Activated T-cell treated with anti-CD3 and anti-CD28 coated beads, Interleukin-2, amount 50 U/mL, for 4 hours (primary cell): ENCODE measurements at regions not wholly inside any gene's neighbourhood (a gene's known extent, or its start where the extent isn't known, plus 50 kb on each side); places are given as distances from the start of the nearest gene placed in this dataset.

ENCODE experiments used
- ATAC-seq, 2 donors: fragments of 200-7000 bp; cut with Tn5 transposase; one replicate each; pipeline ENCODE4 v1.10.0; 2021
- DNase-seq: peaks from one replicate; pipeline ENCODE4 v3.0.0-alpha.2; 2020
- H3K27me3 Mint-ChIP-seq: one replicate; pipeline ENCODE4 v1.8.0; 2021; ENCODE audit warnings: low read depth, mixed read lengths
- H3K36me3 Mint-ChIP-seq: one replicate; pipeline ENCODE4 v1.8.0; 2022; ENCODE audit warnings: mixed read lengths; ENCODE audit not compliant: insufficient read depth
- H3K4me1 Mint-ChIP-seq: one replicate; pipeline ENCODE4 v1.8.0; 2021; ENCODE audit warnings: low read depth, mixed read lengths
- H3K4me3 Mint-ChIP-seq: one replicate; pipeline ENCODE4 v1.8.0; 2021; ENCODE audit warnings: mild to moderate bottlenecking, moderate library complexity, mixed read lengths
- H3K9me3 Mint-ChIP-seq: one replicate; pipeline ENCODE4 v1.8.0; 2021; ENCODE audit warnings: mixed read lengths

DNA sequence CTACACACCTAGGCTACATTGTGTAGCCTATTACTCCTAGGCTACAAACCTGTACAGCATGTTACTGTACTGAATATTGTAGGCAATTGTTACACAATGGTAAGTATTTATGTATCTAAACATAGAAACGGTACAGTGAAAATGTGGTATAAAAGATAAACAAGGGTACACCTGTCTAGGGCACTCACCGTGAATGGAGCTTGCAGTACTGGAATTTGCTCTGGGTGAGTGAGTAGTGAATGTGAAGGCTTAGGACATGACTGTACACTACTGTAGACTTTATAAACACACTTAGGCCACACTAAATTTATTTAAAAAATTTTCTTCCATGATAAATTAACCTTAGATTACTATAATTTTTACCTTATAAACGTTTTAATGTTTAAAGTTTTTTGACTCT, 171.7 kb upstream of the NCAM1 start:
- no peak for DNase-seq
- H3K9me3 Mint-ChIP-seq: no peaks in the 10 kb centered on the region
- no peak for ATAC-seq
- H3K4me1 Mint-ChIP-seq: peaks cover 6% of the 10 kb centered on the region
- H3K4me3 Mint-ChIP-seq: no peak overlapping the region
- peaks cover 7% of the 10 kb centered on the region for H3K27me3 Mint-ChIP-seq
- no peaks in the 10 kb centered on the region for H3K36me3 Mint-ChIP-seq

DNA sequence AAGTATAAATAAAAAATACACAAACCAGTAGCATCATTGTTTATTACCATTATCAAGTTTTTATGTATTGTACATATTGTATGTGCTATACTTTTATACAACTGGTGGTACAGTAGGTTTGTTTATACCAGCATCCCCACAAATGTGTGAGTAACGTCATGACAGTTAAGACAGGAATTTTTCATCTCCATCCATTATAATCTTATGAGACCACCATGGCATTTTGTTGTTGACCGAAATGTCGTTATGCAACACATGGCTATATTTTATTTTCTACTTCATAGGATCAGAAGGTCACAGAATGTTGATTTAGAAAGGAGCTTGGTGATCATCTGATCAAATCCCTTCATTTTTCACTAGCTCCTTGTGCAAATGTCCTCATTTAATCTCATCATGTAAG, 170.9 kb upstream of the NCAM1 start:
- peaks cover 5% of the 10 kb centered on the region for H3K27me3 Mint-ChIP-seq
- H3K4me3 Mint-ChIP-seq: no peak overlapping the region
- peaks cover 6% of the 10 kb centered on the region for H3K4me1 Mint-ChIP-seq
- H3K9me3 Mint-ChIP-seq: no peaks in the 10 kb centered on the region
- ATAC-seq: no peak
- no peak for DNase-seq
- H3K36me3 Mint-ChIP-seq: no peaks in the 10 kb centered on the region

DNA sequence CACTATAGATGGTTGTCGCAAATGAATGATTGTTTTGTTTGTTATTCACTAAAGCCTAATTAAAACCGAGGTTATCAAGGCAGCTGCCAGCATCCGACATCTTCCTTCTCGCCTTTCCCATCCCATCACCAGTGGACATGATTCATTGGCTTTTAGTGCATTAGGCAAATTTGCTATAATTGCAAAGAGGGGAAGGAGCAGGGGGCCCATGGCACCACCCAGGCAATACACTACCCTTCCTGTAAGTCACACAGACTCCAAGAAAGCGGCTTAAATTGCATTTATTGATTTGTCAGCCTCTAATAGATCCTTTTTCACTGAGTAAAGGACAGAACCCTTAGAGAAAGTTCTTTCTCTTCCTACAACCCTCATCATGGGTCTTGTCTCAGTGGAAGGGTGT, 169.2 kb upstream of the NCAM1 start:
- Mint-ChIP-seq H3K9me3 (no peaks in the 10 kb centered on the region), H3K4me1 (peaks cover 6% of the 10 kb centered on the region), H3K4me3 (no peak overlapping the region), H3K27me3 (no peaks in the 10 kb centered on the region), H3K36me3 (no peaks in the 10 kb centered on the region)
- DNase-seq (no peak), ATAC-seq (no peak)

DNA sequence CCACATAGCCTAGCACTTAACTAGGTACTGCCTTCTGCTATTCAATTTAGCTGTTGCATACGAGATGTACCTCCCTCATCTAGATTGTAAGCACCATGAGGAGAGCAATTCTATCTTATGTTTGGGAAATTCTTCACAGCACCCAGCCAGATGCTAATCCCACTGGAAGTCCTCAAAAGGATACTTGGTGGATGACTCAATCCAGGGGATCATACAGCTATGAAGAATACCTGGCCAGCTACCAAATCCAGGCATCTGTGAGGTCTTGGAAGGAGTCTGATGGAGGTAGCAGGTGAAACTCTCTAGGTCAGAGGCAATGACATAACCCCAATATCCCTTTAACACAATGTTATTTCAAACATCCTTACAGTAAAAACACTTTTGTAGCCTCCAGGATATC, 167.8 kb upstream of the NCAM1 start:
- DNase-seq: no peak
- H3K9me3 Mint-ChIP-seq: no peaks in the 10 kb centered on the region
- ATAC-seq: no peak

DNA sequence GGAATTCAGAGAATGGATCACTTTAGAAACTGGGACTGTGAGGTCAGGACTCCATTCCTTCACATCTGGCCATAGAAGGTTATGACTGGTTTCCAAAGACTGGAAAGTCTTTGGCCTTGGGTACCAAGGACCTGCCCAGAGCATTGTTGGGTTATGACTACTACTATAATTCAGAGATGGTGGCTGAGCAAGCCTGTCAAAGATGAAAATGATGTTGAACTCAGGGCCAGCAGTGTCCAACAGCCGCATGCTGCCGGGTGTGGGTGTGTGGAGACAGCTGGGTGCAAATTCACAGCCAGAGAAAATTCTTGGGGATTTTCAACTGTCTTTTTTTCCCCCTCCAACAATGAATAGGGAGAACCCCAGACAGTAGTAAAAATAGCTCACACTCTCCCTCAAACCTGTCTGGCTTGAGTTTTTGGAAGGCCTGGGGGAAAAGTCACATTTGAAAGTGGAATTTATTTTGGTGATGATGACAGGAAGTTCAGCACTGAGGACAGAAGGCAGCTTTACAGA, 166.8 kb upstream of the NCAM1 start:
- ATAC-seq (no peak), DNase-seq (no peak)
- H3K4me1 Mint-ChIP-seq: peaks cover 6% of the 10 kb centered on the region
- no peaks in the 10 kb centered on the region for H3K27me3 Mint-ChIP-seq
- H3K9me3 Mint-ChIP-seq: no peaks in the 10 kb centered on the region
- H3K4me3 Mint-ChIP-seq: no peak overlapping the region
- no peaks in the 10 kb centered on the region for H3K36me3 Mint-ChIP-seq

More for the DNA sequence above, 167.8 kb upstream of the NCAM1 start:
- no peaks in the 10 kb centered on the region for H3K36me3 Mint-ChIP-seq
- H3K4me3 Mint-ChIP-seq: no peak overlapping the region
- no peaks in the 10 kb centered on the region for H3K27me3 Mint-ChIP-seq
- peaks cover 6% of the 10 kb centered on the region for H3K4me1 Mint-ChIP-seq

DNA sequence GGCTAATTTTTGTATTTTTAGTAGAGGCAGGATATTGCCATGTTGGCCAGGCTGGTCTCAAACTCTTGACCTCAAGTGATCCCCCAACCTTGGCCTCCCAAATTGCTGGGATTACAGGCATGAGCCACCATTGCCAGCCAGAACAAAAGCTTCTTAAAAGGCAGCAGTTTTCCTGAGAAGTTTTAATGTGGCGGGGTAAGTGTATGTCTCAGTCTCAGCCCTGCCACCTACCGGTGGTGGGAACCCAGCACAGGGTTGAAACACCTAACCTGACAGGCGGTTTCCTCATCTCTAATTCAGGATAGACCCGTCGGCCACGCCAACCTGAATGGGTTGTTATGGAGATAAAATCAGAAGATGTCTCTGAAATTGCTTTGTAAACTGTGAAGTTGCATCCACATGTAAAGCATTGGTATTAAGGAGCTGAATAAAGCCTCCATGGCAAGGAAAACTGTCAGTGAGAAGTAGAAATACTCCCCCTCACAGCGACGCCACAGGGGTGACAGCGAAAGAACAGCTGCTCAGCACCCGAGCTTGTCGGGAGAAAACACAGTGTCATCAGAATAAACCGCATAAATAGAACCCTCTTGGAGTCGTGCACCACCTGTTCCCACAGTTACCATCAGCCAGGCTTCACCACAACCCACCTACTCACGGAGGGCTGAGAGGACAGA, 165.9 kb upstream of the NCAM1 start:
- peaks cover 6% of the 10 kb centered on the region for H3K4me1 Mint-ChIP-seq
- no peak overlapping the region for H3K4me3 Mint-ChIP-seq
- ATAC-seq (no peak), DNase-seq (no peak)
- H3K9me3 Mint-ChIP-seq: no peaks in the 10 kb centered on the region
- H3K27me3 Mint-ChIP-seq: no peaks in the 10 kb centered on the region
- H3K36me3 Mint-ChIP-seq: no peaks in the 10 kb centered on the region

DNA sequence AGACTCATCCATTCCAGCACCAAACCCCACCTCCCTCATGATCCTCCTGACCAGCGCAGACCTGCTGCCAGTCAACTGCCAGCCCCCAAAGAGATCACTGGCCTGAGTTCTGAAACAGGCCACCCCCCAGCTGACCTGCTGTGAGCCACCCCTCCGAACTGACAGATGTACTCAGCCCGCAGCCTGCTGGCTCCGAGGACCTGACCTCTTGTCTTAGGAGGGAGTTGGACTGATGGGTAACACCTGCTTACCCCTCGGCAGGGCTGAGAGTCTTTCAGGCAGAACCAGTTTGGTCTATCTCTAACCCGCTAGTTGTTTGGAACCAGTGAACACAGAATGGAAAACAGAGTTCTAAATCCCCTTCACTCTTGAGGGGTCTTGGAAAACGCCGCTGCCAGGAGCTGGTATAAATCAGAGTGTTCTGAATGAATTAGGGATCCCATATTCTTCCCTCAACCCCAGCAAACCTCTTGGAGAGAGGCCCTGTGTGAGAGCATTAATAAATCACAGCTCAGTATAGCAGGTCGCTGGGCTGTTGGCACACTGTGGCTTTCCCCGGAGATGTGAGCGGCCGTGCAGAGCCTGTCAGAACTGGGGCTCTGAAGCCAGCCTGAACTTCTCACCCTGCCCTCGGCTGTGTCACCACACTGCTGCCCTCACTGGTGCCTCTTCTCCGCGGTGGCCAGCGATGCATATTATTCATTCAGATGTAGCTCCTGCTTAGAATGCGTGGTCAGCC, 165.1 kb upstream of the NCAM1 start:
- DNase-seq: no peak
- Mint-ChIP-seq H3K36me3 (no peaks in the 10 kb centered on the region), H3K9me3 (no peaks in the 10 kb centered on the region), H3K27me3 (peaks cover 4% of the 10 kb centered on the region), H3K4me1 (peaks cover 6% of the 10 kb centered on the region), H3K4me3 (no peak overlapping the region)
- no peak for ATAC-seq

DNA sequence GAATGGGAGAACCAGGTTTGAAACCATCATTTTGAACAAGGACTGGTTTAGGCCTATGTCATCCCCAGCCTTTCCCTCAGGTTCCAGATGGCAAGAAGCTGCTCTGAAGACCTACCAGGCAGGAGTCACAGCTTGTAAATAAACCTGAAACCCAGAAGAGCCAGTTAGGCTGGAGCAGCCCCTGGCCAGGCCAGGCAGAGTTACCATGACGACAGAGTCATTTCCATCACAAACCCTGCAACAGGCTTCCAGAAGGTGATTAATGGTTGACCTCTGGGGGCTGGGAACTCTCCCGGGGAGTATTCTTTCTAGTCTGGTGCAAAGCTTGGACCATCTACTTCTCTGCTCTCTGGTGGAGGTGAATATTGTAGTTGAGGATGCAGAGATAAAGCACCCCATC, 164.1 kb upstream of the NCAM1 start:
- no peak for ATAC-seq
- H3K9me3 Mint-ChIP-seq: no peaks in the 10 kb centered on the region
- DNase-seq: no peak
- no peak overlapping the region for H3K4me3 Mint-ChIP-seq
- peaks cover 6% of the 10 kb centered on the region for H3K4me1 Mint-ChIP-seq
- H3K27me3 Mint-ChIP-seq: peaks cover 4% of the 10 kb centered on the region
- no peaks in the 10 kb centered on the region for H3K36me3 Mint-ChIP-seq

DNA sequence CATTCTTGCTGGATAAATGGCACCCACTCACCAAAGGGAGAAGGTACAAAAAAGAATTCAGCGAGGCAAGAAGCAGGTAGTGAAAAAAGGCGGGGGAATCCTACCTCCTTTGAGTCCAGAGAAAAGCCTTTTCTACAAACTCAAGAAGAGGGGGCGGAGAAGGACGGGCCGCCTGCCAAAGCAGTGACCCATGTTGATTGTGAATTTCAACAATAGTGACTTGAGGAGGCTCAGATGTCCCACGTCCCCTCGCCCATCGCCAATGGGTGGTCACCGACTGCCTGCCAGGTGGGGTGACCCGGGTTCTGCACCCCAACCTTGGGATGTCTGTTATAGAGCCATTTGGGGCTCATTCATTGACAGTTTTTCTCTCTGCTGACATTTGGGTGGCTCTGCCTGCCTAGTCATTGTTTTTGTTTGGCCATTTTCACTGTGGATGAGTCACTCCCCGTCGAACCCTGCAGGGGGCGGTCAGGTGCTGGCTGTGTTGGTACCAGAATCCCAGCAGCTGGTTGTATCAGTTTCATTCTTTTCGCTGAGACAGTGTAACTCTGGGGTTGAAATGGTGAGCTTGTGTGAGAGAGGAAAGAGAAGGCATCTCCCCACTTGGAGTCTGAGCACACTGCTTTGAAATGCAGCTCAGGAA, 163.4 kb upstream of the NCAM1 start:
- Mint-ChIP-seq H3K4me3 (no peak overlapping the region), H3K9me3 (no peaks in the 10 kb centered on the region), H3K36me3 (no peaks in the 10 kb centered on the region), H3K27me3 (peaks cover 4% of the 10 kb centered on the region), H3K4me1 (peaks cover 6% of the 10 kb centered on the region)
- ATAC-seq (no peak), DNase-seq (no peak)

DNA sequence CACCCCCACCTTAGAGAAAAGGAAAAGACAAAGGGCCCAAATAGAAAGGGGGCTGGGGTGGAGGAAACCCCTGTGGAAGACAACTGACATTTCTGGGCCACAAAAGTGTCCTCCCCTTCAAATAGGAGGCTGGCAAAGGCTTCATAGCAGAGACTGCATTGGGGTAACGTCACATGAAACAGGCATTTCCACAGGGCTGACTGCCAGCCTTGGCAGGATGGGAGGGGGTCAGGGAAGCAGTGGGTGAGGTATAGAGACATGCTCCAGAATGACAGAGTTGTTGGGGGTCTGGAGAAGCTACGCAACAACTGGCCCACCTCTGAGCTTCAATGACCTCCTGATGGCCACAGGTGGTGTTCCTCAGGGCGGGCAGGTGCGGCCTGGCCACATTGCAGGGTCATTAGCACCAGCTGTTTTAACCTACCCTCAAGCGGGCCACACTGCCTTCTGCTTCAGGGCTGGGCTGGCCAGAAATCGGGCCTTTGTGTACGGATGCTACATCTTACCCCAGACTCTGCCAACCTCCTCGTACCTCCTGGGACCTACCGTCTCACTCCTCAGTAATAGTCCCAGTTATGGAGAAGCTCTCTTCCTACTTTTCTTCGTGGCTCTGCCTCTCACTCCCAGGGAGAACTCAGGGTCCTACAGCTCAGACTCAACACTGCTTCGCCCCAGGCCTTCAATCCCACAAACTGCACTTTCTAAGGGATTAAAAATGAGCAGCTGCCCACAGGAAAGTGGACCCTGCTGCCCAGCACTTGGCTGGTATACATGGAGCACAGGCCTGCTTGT, 160.0 kb upstream of the NCAM1 start:
- ATAC-seq: no peak
- no peaks in the 10 kb centered on the region for H3K4me1 Mint-ChIP-seq
- peaks cover 3% of the 10 kb centered on the region for H3K9me3 Mint-ChIP-seq
- H3K4me3 Mint-ChIP-seq: no peak overlapping the region
- no peak for DNase-seq
- no peaks in the 10 kb centered on the region for H3K36me3 Mint-ChIP-seq
- peaks cover 4% of the 10 kb centered on the region for H3K27me3 Mint-ChIP-seq

DNA sequence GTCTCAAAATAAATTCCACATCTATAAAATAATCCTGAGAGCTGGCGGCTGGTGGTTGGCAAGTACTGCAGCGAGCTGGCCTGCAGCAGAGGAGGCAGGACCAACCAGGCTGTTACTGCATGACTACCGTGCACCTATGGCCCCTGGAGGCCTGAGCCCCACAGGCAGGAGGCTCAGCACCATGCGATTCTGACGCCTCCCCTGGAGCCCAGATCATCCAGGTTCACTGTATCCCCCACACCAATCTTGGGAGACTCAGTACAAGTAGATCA, 159.5 kb upstream of the NCAM1 start:
- DNase-seq (no peak), ATAC-seq (no peak)
- H3K36me3 Mint-ChIP-seq: no peaks in the 10 kb centered on the region
- no peak overlapping the region for H3K4me3 Mint-ChIP-seq
- H3K9me3 Mint-ChIP-seq: peaks cover 3% of the 10 kb centered on the region
- no peaks in the 10 kb centered on the region for H3K4me1 Mint-ChIP-seq
- peaks cover 4% of the 10 kb centered on the region for H3K27me3 Mint-ChIP-seq

DNA sequence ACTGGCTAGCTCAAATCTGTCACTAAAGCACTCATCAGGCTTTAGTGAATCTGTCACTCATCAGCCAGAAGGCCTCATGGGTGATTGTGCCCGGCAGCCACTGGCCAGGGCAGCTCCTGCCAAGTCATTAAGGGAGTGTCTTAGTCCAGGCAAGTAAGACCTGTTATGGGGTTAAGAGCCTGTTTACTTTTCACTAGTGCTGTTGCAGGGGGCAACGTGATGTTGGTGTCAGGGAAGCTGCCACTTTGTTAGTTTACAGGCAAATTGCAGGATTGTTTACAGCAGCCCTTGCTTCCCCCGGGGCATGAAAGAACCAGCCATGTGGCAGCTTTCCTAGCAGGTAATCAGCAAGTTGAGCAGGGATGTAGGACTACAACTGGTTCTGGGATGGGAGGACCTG, 155.6 kb upstream of the NCAM1 start:
- H3K9me3 Mint-ChIP-seq: peaks cover 3% of the 10 kb centered on the region
- H3K36me3 Mint-ChIP-seq: no peaks in the 10 kb centered on the region
- no peaks in the 10 kb centered on the region for H3K4me1 Mint-ChIP-seq
- ATAC-seq (no peak), DNase-seq (no peak)
- H3K4me3 Mint-ChIP-seq: no peak overlapping the region
- peaks cover 2% of the 10 kb centered on the region for H3K27me3 Mint-ChIP-seq

DNA sequence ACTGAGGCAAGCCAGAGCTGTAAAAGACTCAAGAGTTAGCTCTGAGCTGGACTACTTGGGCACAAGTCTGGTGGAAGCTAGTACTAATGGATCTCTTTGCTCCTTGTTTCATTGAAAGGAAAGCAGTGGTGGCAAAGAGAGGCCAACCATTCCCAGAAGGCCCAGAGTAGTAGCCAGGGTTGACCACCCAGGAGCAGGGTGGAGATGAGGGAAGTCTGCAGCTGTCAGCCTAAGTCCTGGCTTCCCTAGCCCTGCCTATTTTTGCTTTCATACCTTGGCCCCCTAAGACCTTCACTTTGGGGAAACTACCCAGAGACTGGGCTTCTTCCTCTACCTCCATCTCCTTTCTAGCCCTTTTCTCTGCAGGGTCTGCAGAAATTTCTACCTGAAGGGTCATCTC, 155.0 kb upstream of the NCAM1 start:
- Mint-ChIP-seq H3K36me3 (no peaks in the 10 kb centered on the region), H3K9me3 (peaks cover 3% of the 10 kb centered on the region), H3K4me1 (no peaks in the 10 kb centered on the region), H3K27me3 (no peaks in the 10 kb centered on the region), H3K4me3 (no peak overlapping the region)
- DNase-seq: no peak
- ATAC-seq: no peak

DNA sequence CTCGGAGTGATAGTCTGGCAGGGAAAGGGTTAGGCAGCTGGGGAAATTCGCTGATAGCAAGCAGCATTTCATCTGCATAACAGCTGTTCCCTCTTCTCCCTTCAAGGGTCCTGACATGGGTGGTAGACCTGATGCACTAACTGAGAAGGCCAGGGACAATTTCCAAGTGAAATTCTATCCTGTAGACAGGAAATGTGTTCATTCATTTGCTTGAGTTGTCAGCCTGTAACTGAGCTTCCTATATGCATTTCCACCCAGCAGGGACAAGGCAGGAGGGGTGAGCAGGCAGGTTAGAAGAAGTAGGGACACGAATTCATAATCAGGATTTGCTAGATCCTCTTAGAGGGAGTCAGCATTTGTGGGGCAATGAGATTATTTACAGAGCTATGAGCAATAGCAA, 154.3 kb upstream of the NCAM1 start:
- no peak overlapping the region for H3K4me3 Mint-ChIP-seq
- ATAC-seq (no peak), DNase-seq (no peak)
- H3K4me1 Mint-ChIP-seq: no peaks in the 10 kb centered on the region
- no peaks in the 10 kb centered on the region for H3K36me3 Mint-ChIP-seq
- H3K27me3 Mint-ChIP-seq: no peaks in the 10 kb centered on the region
- peaks cover 7% of the 10 kb centered on the region for H3K9me3 Mint-ChIP-seq
